Liver (tissue), 8 donors: ENCODE measurements at regions not wholly inside any gene's neighbourhood (a gene's known extent, or its start where the extent isn't known, plus 50 kb on each side); places are given as distances from the start of the nearest gene placed in this dataset.

Experiments
- DNase-seq: peaks from one replicate; pipeline ENCODE4 v3.0.0-alpha.2; 2017; ENCODE audit warnings: low spot score
- H3K27ac ChIP-seq, 2 donors: one replicate each; pipeline ENCODE4 v1.7.0; 2013; ENCODE audit warnings: inconsistent platforms in 2 of 2, low read length in 2 of 2, control low read depth in 1 of 2, low read depth in 1 of 2, mild to moderate bottlenecking in 1 of 2
- H3K27me3 ChIP-seq, 4 donors: one replicate each; pipeline versions ENCODE4 v1.6.1 to v1.7.0; 2013; ENCODE audit warnings: low read length in 3 of 4, inconsistent platforms in 1 of 4, mild to moderate bottlenecking in 1 of 4, moderate library complexity in 1 of 4; ENCODE audit not compliant: control insufficient read depth in 4 of 4, insufficient read depth in 4 of 4
- H3K36me3 ChIP-seq, 4 donors: one replicate each; pipeline versions ENCODE4 v1.6.1 to v1.7.0; 2013; ENCODE audit warnings: low read length in 3 of 4, mild to moderate bottlenecking in 3 of 4, low read depth in 1 of 4, moderate library complexity in 1 of 4; ENCODE audit not compliant: control insufficient read depth in 4 of 4, insufficient read depth in 3 of 4
- H3K4me1 ChIP-seq, 4 donors: one replicate each; pipeline versions ENCODE4 v1.6.1 to v1.7.0; 2013; ENCODE audit warnings: low read length in 3 of 4, mild to moderate bottlenecking in 3 of 4, moderate library complexity in 1 of 4; ENCODE audit not compliant: control insufficient read depth in 4 of 4, insufficient read depth in 4 of 4
- H3K4me3 ChIP-seq, 3 donors: one replicate each; pipeline versions ENCODE4 v1.6.1 to v1.7.0; 2013; ENCODE audit warnings: low read length in 3 of 3, control low read depth in 1 of 3, low read depth in 1 of 3, mild to moderate bottlenecking in 1 of 3
- H3K9ac ChIP-seq, 2 donors: one replicate each; pipeline ENCODE4 v1.7.0; 2013; ENCODE audit warnings: low read length in 2 of 2, mild to moderate bottlenecking in 2 of 2, moderate library complexity in 2 of 2, control low read depth in 1 of 2, low read depth in 1 of 2
- H3K9me3 ChIP-seq, 4 donors: one replicate each; pipeline versions ENCODE4 v1.6.1 to v1.7.0; 2013; ENCODE audit warnings: low read length in 3 of 4; ENCODE audit not compliant: control insufficient read depth in 4 of 4
- FOXA1 ChIP-seq: IDR thresholded peaks from 2 replicates; pipeline ENCODE4 v1.6.1; 2016; ENCODE audit warnings: antibody characterized with exemption
- GABPA ChIP-seq, 2 donors: IDR thresholded peaks in 1 of 2; conservative IDR thresholded peaks in 1 of 2; 2 replicates each; pipeline ENCODE4 v1.6.1; 2016; ENCODE audit warnings: antibody characterized with exemption in 2 of 2, mild to moderate bottlenecking in 1 of 2, moderate library complexity in 1 of 2
- HNF4A ChIP-seq, 2 donors: conservative IDR thresholded peaks; 2 replicates each; pipeline ENCODE4 v1.6.1; 2016; ENCODE audit warnings: antibody characterized with exemption in 2 of 2, mild to moderate bottlenecking in 2 of 2
- HNF4G ChIP-seq: IDR thresholded peaks from 2 replicates; pipeline ENCODE4 v1.6.1; 2016; ENCODE audit warnings: antibody characterized with exemption
- RAD21 ChIP-seq, 2 donors: IDR thresholded peaks; 2 replicates each; pipeline ENCODE4 v1.6.1; 2016; ENCODE audit warnings: antibody characterized with exemption in 2 of 2, mild to moderate bottlenecking in 2 of 2
- RXRA ChIP-seq, 2 donors: IDR thresholded peaks; 2 replicates each; pipeline ENCODE4 v1.6.1; 2017 to 2018; ENCODE audit warnings: antibody characterized with exemption in 2 of 2, mild to moderate bottlenecking in 1 of 2
- TAF1 ChIP-seq: conservative IDR thresholded peaks from 2 replicates; pipeline ENCODE4 v1.6.1; 2016; ENCODE audit warnings: antibody characterized with exemption, mild to moderate bottlenecking
- YY1 ChIP-seq: IDR thresholded peaks from 2 replicates; pipeline ENCODE4 v1.6.1; 2016; ENCODE audit warnings: antibody characterized with exemption, mild to moderate bottlenecking
- WGBS: extraction: QIAGEN DNeasy Blood & Tissue Kit; methylation state at CpG from one replicate; pipeline ENCODE4 v1.1.7; 2013; 5-methylcytosine and 5-hydroxymethylcytosine counted together
- TF ChIP-seq, protein P1 (sequence below): IDR thresholded peaks from 2 replicates; pipeline ENCODE4 v1.6.1; 2016; ENCODE audit warnings: antibody characterized with exemption
- TF ChIP-seq, protein P2 (sequence below): fragments of 150-350 bp; IDR thresholded peaks from 2 replicates; pipeline ENCODE4 v1.5.1; 2017; ENCODE audit warnings: improper control_type of control experiment, low read depth, low read length; ENCODE audit not compliant: missing input control
- TF ChIP-seq, protein P3 (sequence below): IDR thresholded peaks from 2 replicates; pipeline ENCODE4 v1.6.1; 2016; ENCODE audit warnings: antibody characterized with exemption
- donor health status: healthy.
- donor health status: healthy.
- donor health status: healthy.
- donor health status: healthy.
- donor health status: healthy.

DNA sequence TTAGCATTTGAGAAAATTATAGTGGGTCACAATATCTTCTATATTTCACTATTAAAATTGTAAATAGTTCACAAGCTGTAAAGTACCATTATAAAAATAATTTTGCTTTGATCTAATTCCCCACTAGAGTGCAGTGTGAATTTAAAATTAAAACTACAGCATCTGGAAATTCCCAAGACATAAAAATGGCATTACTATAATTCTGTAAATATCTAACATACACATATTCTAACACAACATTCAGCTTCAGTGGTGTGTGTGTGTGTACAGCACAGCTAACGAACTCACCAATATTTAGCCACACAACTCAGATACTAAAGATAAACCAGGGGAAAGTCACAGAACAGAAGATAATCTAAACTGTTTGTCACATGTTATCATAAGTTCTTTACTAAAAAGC, 424.9 kb upstream of the ZNF385D start:
- no peak overlapping the region for H3K27ac ChIP-seq
- no peaks in the 10 kb centered on the region for H3K36me3 ChIP-seq
- 59% methylated on average over 1 of the region's 1 CpG for WGBS
- no peaks in the 10 kb centered on the region for H3K4me1 ChIP-seq
- DNase-seq = no peak
- TF ChIP-seq, protein P1, sequence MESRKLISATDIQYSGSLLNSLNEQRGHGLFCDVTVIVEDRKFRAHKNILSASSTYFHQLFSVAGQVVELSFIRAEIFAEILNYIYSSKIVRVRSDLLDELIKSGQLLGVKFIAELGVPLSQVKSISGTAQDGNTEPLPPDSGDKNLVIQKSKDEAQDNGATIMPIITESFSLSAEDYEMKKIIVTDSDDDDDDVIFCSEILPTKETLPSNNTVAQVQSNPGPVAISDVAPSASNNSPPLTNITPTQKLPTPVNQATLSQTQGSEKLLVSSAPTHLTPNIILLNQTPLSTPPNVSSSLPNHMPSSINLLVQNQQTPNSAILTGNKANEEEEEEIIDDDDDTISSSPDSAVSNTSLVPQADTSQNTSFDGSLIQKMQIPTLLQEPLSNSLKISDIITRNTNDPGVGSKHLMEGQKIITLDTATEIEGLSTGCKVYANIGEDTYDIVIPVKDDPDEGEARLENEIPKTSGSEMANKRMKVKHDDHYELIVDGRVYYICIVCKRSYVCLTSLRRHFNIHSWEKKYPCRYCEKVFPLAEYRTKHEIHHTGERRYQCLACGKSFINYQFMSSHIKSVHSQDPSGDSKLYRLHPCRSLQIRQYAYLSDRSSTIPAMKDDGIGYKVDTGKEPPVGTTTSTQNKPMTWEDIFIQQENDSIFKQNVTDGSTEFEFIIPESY = no peak
- TF ChIP-seq, protein P2, sequence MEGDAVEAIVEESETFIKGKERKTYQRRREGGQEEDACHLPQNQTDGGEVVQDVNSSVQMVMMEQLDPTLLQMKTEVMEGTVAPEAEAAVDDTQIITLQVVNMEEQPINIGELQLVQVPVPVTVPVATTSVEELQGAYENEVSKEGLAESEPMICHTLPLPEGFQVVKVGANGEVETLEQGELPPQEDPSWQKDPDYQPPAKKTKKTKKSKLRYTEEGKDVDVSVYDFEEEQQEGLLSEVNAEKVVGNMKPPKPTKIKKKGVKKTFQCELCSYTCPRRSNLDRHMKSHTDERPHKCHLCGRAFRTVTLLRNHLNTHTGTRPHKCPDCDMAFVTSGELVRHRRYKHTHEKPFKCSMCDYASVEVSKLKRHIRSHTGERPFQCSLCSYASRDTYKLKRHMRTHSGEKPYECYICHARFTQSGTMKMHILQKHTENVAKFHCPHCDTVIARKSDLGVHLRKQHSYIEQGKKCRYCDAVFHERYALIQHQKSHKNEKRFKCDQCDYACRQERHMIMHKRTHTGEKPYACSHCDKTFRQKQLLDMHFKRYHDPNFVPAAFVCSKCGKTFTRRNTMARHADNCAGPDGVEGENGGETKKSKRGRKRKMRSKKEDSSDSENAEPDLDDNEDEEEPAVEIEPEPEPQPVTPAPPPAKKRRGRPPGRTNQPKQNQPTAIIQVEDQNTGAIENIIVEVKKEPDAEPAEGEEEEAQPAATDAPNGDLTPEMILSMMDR = peak; percentile 12
- TF ChIP-seq HNF4G (no peak), RAD21 (IDR thresholded peaks at IDR 0.05) (peak; percentile 48 to 50)
- no peak overlapping the region for H3K4me3 ChIP-seq
- H3K27me3 ChIP-seq = no peaks in the 10 kb centered on the region
- no peak overlapping the region for H3K9ac ChIP-seq
- no peaks in the 10 kb centered on the region for H3K9me3 ChIP-seq

DNA sequence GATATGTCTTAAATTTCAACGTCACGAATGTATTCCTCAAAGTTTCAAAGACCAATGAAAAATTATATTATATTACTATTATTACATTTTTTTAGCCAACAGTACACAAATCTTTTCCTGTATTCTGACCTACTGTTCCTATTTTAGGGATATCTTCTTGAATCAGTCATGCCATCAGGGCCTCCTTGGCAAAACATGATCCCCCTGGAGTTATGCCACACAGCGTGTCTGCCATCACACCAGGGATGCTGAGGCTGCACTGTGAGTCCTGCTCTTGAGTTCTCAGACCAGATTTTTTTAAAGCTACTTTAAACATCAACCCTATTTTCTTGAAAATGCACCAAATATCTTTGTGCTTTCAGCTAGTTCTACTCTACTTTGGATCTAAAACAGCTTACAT, 425.9 kb upstream of the ZNF385D start:
- TF ChIP-seq FOXA1 (no peak), TAF1 (no peak), RXRA (IDR thresholded peaks at IDR 0.05) (no peak)
- Histone ChIP-seq H3K27ac (no peak overlapping the region), H3K27me3 (no peaks in the 10 kb centered on the region), H3K9me3 (no peaks in the 10 kb centered on the region), H3K4me1 (no peaks in the 10 kb centered on the region), H3K4me3 (no peak overlapping the region), H3K9ac (no peak overlapping the region), H3K36me3 (no peaks in the 10 kb centered on the region)
- WGBS = 88% methylated on average over 3 of the region's 3 CpGs
- DNase-seq = no peak

DNA sequence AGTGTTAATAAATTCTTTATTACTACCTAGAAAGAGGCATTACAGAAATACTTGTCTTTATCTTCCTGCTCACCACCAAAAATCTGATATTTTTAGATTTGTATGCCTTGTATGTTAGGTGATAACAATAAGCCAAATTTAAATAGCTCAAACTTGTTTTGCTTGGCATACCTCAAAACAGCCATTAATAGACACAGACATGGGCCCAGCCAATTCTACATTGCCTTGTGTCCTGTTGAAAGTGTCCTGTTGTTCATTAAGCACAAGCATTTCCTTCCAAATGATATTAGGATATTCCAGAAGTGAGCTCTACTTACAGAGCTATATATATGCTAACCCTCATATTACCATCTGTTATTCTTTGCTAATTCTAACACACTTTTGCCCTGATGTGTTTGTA, 438.6 kb upstream of the ZNF385D start:
- H3K4me3 ChIP-seq = no peak overlapping the region
- H3K27ac ChIP-seq = no peak overlapping the region
- no peak overlapping the region for H3K9ac ChIP-seq
- no peak for DNase-seq
- H3K27me3 ChIP-seq = no peaks in the 10 kb centered on the region
- TF ChIP-seq RXRA (IDR thresholded peaks at IDR 0.05) = no peak
- no peak for TF ChIP-seq RAD21 (IDR thresholded peaks at IDR 0.05)
- no peak for TF ChIP-seq HNF4G
- TF ChIP-seq HNF4A (conservative IDR thresholded peaks at IDR 0.05) = no peak
- TF ChIP-seq, protein P2 = no peak
- no peak for TF ChIP-seq YY1
- TF ChIP-seq, protein P1 = no peak
- no peak for TF ChIP-seq GABPA (IDR thresholded peaks at IDR 0.05 in 1 of 2, conservative IDR thresholded peaks at IDR 0.05 in 1 of 2)
- TF ChIP-seq, protein P3, sequence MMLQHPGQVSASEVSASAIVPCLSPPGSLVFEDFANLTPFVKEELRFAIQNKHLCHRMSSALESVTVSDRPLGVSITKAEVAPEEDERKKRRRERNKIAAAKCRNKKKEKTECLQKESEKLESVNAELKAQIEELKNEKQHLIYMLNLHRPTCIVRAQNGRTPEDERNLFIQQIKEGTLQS = no peak
- no peaks in the 10 kb centered on the region for H3K9me3 ChIP-seq
- H3K4me1 ChIP-seq = no peaks in the 10 kb centered on the region
- no peaks in the 10 kb centered on the region for H3K36me3 ChIP-seq
